ENCODE measurements at regions not wholly inside any gene's neighbourhood (a gene's known extent, or its start where the extent isn't known, plus 50 kb on each side); places are given as distances from the start of the nearest gene placed in this dataset.

DNA sequence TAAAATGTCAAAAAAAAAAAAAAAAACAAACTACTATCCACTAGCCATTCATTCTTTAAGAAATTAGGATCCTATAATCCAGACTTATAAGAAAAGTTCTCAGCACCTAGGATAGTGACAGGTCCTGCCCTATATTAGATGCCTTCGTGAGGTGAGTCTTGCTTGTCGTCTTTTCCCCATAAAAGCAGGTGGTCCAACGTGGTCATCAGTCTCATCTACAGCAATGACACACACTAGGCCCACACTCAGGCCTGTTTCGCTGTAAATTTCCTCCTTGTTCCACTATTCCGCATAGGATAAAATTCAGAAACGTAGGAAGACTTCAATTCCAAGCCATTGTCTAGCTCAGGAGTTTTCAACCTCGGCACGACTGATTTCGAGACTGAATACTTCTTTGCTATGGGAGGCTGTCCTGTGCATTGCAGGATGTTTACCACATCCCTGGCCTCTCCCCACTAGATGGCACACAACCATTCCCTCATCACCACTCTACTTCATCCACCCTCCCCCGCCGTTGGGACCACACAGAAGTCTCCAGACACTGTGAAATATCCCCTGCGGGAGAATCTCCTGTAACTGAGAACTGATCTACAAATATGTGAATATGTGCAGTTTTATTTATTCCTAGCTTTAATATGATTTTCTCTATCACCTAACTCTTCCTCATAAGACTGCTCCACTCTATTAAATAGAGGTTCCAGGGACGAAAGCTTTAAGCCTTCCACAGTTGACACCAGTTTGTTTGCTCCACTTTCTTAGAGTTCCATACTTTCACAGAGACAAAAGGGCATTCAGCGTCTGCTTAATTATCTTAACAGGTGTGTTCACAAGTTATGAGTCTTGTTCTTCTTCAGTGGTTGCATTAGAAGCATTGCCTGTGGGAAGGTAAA is 346.3 kb downstream of the BMP2 start (continued):
- TF ChIP-seq LRRFIP1 (CRISPR knock-in tag; conservative IDR thresholded peaks at IDR 0.05) (no peak), HNF1A (IDR thresholded peaks at IDR 0.05; ENCODE audit: low read depth) (no peak), HNF1A (CRISPR knock-in tag; IDR thresholded peaks at IDR 0.05; ENCODE audit: borderline replicate concordance) (0 out of 2 replicates have a peak, but pooled peaks have one; percentile 18), ZNF792 (CRISPR knock-in tag; IDR thresholded peaks at IDR 0.05) (no peak), RBM39 (IDR thresholded peaks at IDR 0.05; ENCODE audit: low read depth, low read length, poor library complexity, severe bottlenecking) (no peak), ZNF547 (CRISPR knock-in tag; IDR thresholded peaks at IDR 0.05) (no peak), YY1 (IDR thresholded peaks at IDR 0.05; ENCODE audit: insufficient read depth, insufficient replicate concordance, low read depth, low read length) (no peak), TEAD3 (CRISPR knock-in tag; optimal IDR thresholded peaks at IDR 0.05; ENCODE audit: borderline replicate concordance) (peak; percentile 41), POGK (CRISPR knock-in tag; conservative IDR thresholded peaks at IDR 0.05) (0 out of 2 replicates have a peak, but pooled peaks have one; percentile 33), SETDB1 (CRISPR knock-in tag; IDR thresholded peaks at IDR 0.05; ENCODE audit: borderline replicate concordance) (no peak), ZFY (CRISPR knock-in tag; IDR thresholded peaks at IDR 0.05) (peak; percentile 37)
- TF ChIP-seq, protein P1, sequence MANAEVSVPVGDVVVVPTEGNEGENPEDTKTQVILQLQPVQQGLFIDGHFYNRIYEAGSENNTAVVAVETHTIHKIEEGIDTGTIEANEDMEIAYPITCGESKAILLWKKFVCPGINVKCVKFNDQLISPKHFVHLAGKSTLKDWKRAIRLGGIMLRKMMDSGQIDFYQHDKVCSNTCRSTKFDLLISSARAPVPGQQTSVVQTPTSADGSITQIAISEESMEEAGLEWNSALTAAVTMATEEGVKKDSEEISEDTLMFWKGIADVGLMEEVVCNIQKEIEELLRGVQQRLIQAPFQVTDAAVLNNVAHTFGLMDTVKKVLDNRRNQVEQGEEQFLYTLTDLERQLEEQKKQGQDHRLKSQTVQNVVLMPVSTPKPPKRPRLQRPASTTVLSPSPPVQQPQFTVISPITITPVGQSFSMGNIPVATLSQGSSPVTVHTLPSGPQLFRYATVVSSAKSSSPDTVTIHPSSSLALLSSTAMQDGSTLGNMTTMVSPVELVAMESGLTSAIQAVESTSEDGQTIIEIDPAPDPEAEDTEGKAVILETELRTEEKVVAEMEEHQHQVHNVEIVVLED (CRISPR knock-in tag; IDR thresholded peaks at IDR 0.05; ENCODE audit: borderline replicate concordance), result no peak
